ENCODE measurements at regions not wholly inside any gene's neighbourhood (a gene's known extent, or its start where the extent isn't known, plus 50 kb on each side); places are given as distances from the start of the nearest gene placed in this dataset.

- no peak for DNase-seq
Measured at GRCh38 chr5:167743695-167744464, 547.6 kb upstream of the WWC1 start.

GRCh38 chr5:167745868-167746267 lies 545.6 kb upstream of the WWC1 start:
- no peak for DNase-seq

- DNase-seq, result no peak
Measured at GRCh38 chr5:167750586-167750985, 540.9 kb upstream of the WWC1 start.

GRCh38 chr5:167752936-167753335 lies 538.5 kb upstream of the WWC1 start:
- no peak for DNase-seq

- no peak for DNase-seq
Measured at GRCh38 chr5:167753725-167754490, 537.5 kb upstream of the WWC1 start.

- DNase-seq, result peak in 1 of 58 donors; percentile 5
Measured at GRCh38 chr5:167754501-167755021, 536.9 kb upstream of the WWC1 start.

- no peak for DNase-seq
Measured at GRCh38 chr5:167755420-167755819, 536.0 kb upstream of the WWC1 start.

GRCh38 chr5:167759057-167759821 lies 532.2 kb upstream of the WWC1 start:
- no peak for DNase-seq

GRCh38 chr5:167763772-167764171 lies 527.7 kb upstream of the WWC1 start:
- no peak for DNase-seq

- no peak for DNase-seq
Measured at GRCh38 chr5:167764641-167765289, 526.7 kb upstream of the WWC1 start.

GRCh38 chr5:167765352-167765751 lies 526.1 kb upstream of the WWC1 start:
- DNase-seq, result no peak

GRCh38 chr5:167766957-167767356 lies 524.5 kb upstream of the WWC1 start:
- DNase-seq, result no peak

GRCh38 chr5:167767795-167768194 lies 523.6 kb upstream of the WWC1 start:
- DNase-seq, result no peak

- DNase-seq, result no peak
Measured at GRCh38 chr5:167769846-167770413, 521.5 kb upstream of the WWC1 start.

GRCh38 chr5:167770461-167770860 lies 521.0 kb upstream of the WWC1 start:
- no peak for DNase-seq

GRCh38 chr5:167771571-167771970 lies 519.9 kb upstream of the WWC1 start:
- no peak for DNase-seq

GRCh38 chr5:167773668-167774301 lies 517.7 kb upstream of the WWC1 start:
- DNase-seq, result no peak

- no peak for DNase-seq
Measured at GRCh38 chr5:167777746-167778145, 513.7 kb upstream of the WWC1 start.

GRCh38 chr5:167778228-167778627 lies 513.2 kb upstream of the WWC1 start:
- no peak for DNase-seq

- DNase-seq, result no peak
Measured at GRCh38 chr5:167779644-167780043, 511.8 kb upstream of the WWC1 start.
